Peyer's patch (tissue), 4 donors: ENCODE measurements at regions not wholly inside any gene's neighbourhood (a gene's known extent, or its start where the extent isn't known, plus 50 kb on each side); places are given as distances from the start of the nearest gene placed in this dataset.
"Not testable (repeated sequence)": the region's sequence is repeated elsewhere in the genome, so short reads cannot be mapped to it uniquely, and the experiment has no call there.

ENCODE experiments used
- CTCF ChIP-seq, 6 experiments: fragments of 450-650 bp in 4 of 6; fragments of 200-600 bp in 2 of 6; sonication (generic) in 1 of 6; IDR thresholded peaks; one replicate each; pipeline ENCODE4 v1.5.1; 2017 to 2019; ENCODE audit warnings: antibody characterized with exemption in 6 of 6, mild to moderate bottlenecking in 3 of 6, moderate library complexity in 1 of 6
- POLR2A ChIP-seq, 2 donors: fragments of 450-650 bp; IDR thresholded peaks; one replicate each; pipeline ENCODE4 v1.5.1; 2017; ENCODE audit warnings: antibody characterized with exemption in 2 of 2, mild to moderate bottlenecking in 2 of 2, moderate library complexity in 2 of 2

GRCh38 chr20:4310616-4311015 is 61.5 kb upstream of the ADRA1D start:
- TF ChIP-seq CTCF, POLR2A (IDR thresholded peaks at IDR 0.05): not testable (repeated sequence)
